Stomach smooth muscle (tissue), 2 donors: ENCODE measurements at regions not wholly inside any gene's neighbourhood (a gene's known extent, or its start where the extent isn't known, plus 50 kb on each side); places are given as distances from the start of the nearest gene placed in this dataset.

Source experiments
- H3K27ac ChIP-seq: one replicate; pipeline ENCODE4 v1.7.0; 2013; ENCODE audit warnings: mild to moderate bottlenecking, low read length, inconsistent platforms
- H3K27me3 ChIP-seq, 2 donors: one replicate each; pipeline ENCODE4 v1.7.0; 2013; ENCODE audit warnings: low read length in 2 of 2; ENCODE audit not compliant: insufficient read depth in 2 of 2, control insufficient read depth in 1 of 2
- H3K36me3 ChIP-seq, 2 donors: one replicate each; pipeline ENCODE4 v1.7.0; 2013; ENCODE audit warnings: low read length in 2 of 2; ENCODE audit not compliant: control insufficient read depth in 2 of 2, insufficient read depth in 2 of 2
- H3K4me1 ChIP-seq: one replicate; pipeline ENCODE4 v1.7.0; 2013; ENCODE audit warnings: low read length; ENCODE audit not compliant: control insufficient read depth, insufficient read depth
- H3K4me3 ChIP-seq, 2 donors: one replicate each; pipeline ENCODE4 v1.7.0; 2013; ENCODE audit warnings: low read length in 2 of 2
- H3K9ac ChIP-seq, 2 donors: one replicate each; pipeline ENCODE4 v1.7.0; 2013; ENCODE audit warnings: low read length in 2 of 2, mild to moderate bottlenecking in 1 of 2
- H3K9me3 ChIP-seq, 2 donors: one replicate each; pipeline ENCODE4 v1.7.0; 2013; ENCODE audit warnings: low read length in 2 of 2; ENCODE audit not compliant: control insufficient read depth in 2 of 2
- donor health status: healthy.
- donor health status: Pancreatic carcinoma.

DNA sequence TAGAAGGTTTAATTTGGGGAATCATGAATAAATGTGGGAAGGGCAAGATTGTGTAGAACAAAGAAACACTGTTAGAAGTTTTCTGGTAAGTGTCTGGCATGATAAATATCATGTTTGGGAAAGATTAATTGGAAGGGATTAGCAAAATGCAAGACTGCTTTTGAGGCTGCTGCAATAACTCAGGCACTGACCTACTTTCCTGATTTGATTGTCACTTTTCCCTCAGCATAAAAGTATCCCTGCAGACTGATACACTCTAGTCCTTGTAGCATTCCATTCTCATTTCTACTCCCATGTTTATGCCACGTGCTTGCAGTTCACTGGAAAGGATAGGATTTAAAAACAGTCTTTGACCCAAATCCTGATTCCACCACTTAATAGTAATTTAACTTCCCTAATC lies 303.3 kb upstream of the SEMA3A start:
- H3K4me3 ChIP-seq: no peak overlapping the region
- no peaks in the 10 kb centered on the region for H3K9me3 ChIP-seq
- H3K4me1 ChIP-seq: no peaks in the 10 kb centered on the region
- no peak overlapping the region for H3K27ac ChIP-seq
- H3K9ac ChIP-seq: no peak overlapping the region
- H3K27me3 ChIP-seq: no peaks in the 10 kb centered on the region
- H3K36me3 ChIP-seq: no peaks in the 10 kb centered on the region

DNA sequence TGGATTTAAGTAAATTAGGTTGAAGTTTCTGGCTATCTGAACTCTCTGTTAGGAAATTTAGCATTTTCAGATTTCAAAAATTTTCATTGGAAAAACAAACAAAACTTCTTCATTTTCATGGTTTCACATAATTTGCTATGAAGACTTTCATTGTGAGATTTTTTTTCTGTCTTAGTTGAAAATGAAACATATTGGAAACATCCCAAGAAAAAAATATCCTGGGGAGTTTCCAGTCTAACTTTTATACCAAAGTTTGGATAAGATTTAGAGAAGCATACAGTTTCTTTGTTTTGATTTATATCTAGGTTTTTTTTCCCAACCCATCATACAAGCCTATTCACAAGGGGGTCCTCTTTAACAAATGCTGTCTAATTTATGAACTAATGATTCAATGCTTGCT lies 300.5 kb upstream of the SEMA3A start:
- Histone ChIP-seq H3K27me3 (no peaks in the 10 kb centered on the region), H3K4me3 (no peak overlapping the region), H3K36me3 (no peaks in the 10 kb centered on the region), H3K9me3 (no peaks in the 10 kb centered on the region), H3K9ac (no peak overlapping the region), H3K4me1 (no peaks in the 10 kb centered on the region), H3K27ac (no peak overlapping the region)

DNA sequence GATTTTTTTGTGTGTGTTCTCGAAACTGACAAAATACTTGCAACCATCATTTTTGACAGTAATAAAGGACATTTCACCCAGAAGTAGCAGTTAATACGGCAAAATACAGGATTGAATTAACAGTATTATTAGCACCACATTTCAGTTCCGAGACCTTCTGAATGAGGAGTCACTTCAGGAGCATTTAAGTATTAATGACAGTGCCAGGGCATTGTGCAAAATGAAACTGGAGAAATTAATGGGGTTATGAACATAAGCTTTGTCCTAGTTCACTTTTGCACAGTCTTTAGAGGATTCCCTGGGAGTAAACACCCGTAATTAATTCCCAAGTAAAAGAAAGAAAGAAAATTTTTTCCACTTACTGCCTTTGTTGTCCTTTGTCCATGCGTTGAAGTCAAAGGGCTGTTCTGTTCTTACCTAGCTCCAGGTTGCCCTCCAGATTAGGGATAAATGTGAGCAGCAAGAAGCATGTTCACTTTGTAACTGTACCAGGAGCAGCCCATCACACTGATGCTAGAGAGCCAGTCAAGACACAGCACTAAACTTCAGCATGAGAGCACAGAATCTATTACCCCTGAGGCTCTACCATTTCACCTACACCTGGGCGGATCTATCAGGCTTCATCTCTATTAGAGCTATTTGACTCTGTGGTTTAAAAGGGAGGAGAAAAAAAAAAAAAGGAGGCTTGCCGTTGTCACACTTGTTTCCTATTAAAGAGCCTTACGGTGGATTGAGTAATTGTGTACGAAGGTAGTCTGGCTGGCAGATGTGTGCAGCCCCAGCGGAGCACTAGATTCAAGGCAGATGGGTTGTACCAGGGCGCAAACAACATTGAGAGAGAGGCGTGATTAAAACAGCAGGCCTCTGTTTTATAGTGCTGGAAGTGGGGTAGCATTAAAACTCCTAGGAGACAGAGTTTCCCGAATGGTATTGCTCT lies 297.8 kb upstream of the SEMA3A start:
- Histone ChIP-seq H3K9ac (no peak overlapping the region), H3K9me3 (no peaks in the 10 kb centered on the region), H3K36me3 (no peaks in the 10 kb centered on the region), H3K4me3 (no peak overlapping the region), H3K27me3 (no peaks in the 10 kb centered on the region), H3K4me1 (no peaks in the 10 kb centered on the region), H3K27ac (no peak overlapping the region)

DNA sequence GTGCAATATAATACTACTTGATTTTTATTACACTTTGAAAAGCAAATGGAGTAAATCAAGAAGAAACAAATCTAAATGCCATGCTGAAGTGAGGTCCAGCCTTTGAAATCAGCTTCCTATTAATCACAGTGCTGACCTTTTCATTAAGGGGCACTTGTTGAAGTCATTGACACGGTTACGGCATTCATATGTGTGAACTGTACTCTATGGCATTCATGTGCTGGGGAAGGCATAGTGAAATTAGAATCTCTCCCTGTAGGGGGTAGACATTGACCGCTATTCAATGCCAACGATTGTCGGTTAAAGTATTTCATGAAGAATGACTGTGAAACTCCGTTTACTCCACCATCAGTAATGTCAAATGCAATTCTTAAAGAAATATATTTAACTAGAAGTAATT lies 296.1 kb upstream of the SEMA3A start:
- Histone ChIP-seq H3K4me1 (no peaks in the 10 kb centered on the region), H3K9me3 (no peaks in the 10 kb centered on the region), H3K4me3 (no peak overlapping the region), H3K9ac (no peak overlapping the region), H3K27me3 (no peaks in the 10 kb centered on the region), H3K36me3 (no peaks in the 10 kb centered on the region), H3K27ac (no peak overlapping the region)

DNA sequence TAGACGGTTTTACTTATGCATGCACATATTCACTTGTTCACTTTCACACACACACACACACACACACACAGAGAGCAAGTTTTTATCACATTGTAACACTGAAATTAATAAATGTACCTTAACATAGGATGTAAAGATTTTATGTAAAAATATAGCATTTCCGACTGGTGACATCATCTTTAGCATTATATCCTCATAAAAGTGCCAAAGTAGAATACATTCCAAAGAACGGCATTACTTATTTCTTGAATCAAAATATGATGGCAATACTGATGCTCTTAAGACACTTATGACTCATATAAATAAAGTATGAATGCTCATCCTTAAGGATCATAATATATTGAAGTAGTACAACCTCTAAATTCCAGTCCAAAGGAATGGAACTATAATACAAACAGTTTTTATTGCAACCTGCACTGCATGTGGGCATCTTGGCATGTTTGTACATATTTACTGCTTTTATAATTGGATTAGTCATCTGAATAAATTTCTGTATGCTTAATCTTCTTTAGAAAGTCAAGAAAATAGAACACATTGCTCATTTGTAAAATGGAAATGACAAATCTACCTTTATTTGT lies 290.0 kb upstream of the SEMA3A start:
- Histone ChIP-seq H3K4me1 (no peaks in the 10 kb centered on the region), H3K9ac (no peak overlapping the region), H3K36me3 (no peaks in the 10 kb centered on the region), H3K27ac (no peak overlapping the region), H3K27me3 (no peaks in the 10 kb centered on the region), H3K9me3 (no peaks in the 10 kb centered on the region), H3K4me3 (no peak overlapping the region)

DNA sequence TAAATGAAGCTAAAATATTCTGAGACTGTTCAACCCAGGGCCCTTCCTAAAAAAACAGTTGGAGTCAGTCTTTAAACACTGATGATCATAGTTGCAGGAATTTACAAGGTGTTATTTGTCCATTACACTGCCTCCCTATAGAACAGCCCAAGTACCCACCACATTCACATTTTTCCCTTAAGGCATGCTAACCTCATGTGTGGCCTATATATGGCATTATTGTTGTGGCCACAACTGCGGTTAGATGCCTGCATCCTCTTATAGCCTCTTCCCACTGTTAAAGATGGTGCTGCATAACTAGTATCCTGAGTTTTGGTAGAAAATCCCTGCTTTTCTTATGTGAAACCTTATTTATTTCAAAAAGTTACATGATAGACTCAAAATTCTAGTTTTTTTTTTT lies 287.9 kb upstream of the SEMA3A start:
- no peaks in the 10 kb centered on the region for H3K4me1 ChIP-seq
- no peaks in the 10 kb centered on the region for H3K27me3 ChIP-seq
- no peak overlapping the region for H3K4me3 ChIP-seq
- no peaks in the 10 kb centered on the region for H3K36me3 ChIP-seq
- no peak overlapping the region for H3K9ac ChIP-seq
- H3K27ac ChIP-seq: no peak overlapping the region
- no peaks in the 10 kb centered on the region for H3K9me3 ChIP-seq

DNA sequence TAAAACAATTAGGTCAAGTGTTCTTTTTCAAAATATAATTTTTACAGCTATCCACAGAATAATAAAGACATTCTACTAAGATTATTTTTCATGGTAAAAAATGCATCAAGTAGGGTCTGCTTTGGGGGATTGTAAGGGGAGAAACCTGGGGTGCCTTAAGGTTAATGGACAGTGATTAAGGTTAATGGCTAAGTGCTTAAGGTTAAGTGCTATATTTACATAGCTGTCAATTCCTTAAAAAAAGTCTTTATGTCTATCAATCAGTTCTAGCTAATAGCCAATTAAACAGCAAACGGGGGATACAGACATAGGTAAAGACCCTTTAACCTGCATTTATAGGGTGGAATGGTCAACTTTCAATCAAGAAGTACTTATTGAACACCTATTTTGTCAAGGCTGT lies 284.5 kb upstream of the SEMA3A start:
- H3K9ac ChIP-seq: no peak overlapping the region
- no peaks in the 10 kb centered on the region for H3K27me3 ChIP-seq
- no peak overlapping the region for H3K27ac ChIP-seq
- no peaks in the 10 kb centered on the region for H3K9me3 ChIP-seq
- H3K4me1 ChIP-seq: no peaks in the 10 kb centered on the region
- H3K4me3 ChIP-seq: no peak overlapping the region
- no peaks in the 10 kb centered on the region for H3K36me3 ChIP-seq

DNA sequence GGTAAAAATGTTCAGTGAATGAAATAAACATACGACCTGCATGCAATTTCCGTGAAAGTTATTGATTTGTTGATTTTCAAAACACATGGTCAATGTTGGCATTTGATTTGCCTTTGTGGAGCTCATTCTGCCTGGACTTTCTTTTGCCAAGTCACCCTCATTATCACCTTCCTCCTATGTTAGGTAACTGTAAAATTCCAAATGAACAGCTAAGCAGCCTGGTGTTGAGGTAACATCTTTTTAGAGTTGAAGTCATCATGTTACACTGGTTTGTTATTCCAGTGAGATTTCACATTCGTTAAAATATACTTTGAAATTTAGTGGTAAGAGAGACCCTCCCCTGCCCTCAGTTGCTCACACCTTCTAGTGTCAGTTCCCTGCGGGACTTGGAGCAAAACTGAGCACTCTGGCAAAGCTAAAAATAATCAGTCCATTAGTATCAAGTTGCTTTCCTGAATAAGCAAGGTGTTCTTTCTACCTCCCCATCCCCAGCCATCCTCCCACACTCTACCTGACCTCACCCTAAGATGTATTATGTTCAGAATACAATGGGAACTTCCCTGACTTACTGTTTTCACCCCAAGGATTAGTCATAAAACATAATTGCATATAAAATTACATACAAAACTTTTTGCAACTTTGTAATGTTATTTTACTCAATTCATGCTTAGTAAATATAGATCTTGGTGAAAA lies 283.3 kb upstream of the SEMA3A start:
- Histone ChIP-seq H3K9me3 (no peaks in the 10 kb centered on the region), H3K4me3 (no peak overlapping the region), H3K4me1 (no peaks in the 10 kb centered on the region), H3K36me3 (no peaks in the 10 kb centered on the region), H3K9ac (no peak overlapping the region), H3K27ac (no peak overlapping the region), H3K27me3 (no peaks in the 10 kb centered on the region)

DNA sequence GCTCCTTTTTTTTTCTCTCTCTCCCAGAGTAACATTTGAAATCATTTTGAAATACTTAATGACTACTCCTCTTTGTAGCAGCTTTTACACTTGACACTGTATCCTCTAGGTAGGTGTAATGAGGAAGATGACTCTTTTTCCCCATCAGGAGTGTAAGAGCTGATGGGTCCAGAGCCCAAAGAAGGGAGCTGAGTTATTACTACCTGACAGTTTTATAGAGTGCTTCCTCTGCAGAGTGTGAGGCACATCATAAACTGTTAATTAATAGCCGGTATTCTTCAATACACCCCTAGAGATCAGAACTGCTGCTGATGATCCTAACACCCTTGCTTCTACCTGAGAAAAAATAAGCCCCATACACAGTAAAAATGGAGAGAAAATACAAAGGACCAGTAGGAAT lies 279.8 kb upstream of the SEMA3A start:
- Histone ChIP-seq H3K36me3 (no peaks in the 10 kb centered on the region), H3K9me3 (no peaks in the 10 kb centered on the region), H3K9ac (no peak overlapping the region), H3K27ac (no peak overlapping the region), H3K27me3 (no peaks in the 10 kb centered on the region), H3K4me1 (no peaks in the 10 kb centered on the region), H3K4me3 (no peak overlapping the region)

DNA sequence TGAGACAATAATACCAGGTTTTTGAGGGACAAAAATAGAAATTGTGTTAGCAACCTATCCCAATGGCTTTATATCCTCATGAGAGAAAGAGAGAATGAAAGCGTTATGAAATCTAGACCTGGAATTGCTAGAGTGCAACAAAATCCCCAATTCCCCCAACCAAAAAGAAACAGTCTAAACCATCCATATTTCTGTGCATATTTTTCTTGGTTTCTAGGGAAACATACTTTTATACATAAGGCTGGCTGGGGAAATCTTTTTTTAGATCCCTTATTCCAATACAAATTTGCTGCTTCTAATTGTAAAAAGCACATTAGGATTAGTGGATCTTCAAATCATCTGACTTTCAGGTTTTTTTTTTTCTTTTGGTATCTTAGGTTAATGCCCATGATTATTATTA lies 277.0 kb upstream of the SEMA3A start:
- Histone ChIP-seq H3K27me3 (no peaks in the 10 kb centered on the region), H3K27ac (no peak overlapping the region), H3K9ac (no peak overlapping the region), H3K9me3 (no peaks in the 10 kb centered on the region), H3K4me1 (no peaks in the 10 kb centered on the region), H3K4me3 (no peak overlapping the region), H3K36me3 (no peaks in the 10 kb centered on the region)

DNA sequence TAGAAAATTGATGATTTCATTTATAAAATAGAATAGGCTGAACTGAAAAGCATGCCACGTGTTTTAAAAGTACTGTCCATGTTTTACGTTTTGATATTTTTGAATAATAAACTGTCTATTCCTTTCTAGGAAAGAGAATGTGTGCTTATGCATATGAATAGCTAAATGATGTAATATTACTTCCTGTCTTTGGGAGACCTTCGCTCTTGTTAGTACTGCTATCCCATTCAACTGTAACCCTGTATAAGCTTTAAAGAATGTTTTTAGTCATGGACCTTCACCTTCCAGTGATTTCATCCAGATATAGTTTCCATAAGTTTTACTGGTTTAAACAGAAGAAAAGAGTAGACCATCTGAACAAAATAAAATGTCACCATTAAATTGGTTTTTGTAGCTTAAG lies 274.4 kb upstream of the SEMA3A start:
- H3K36me3 ChIP-seq: no peaks in the 10 kb centered on the region
- H3K4me1 ChIP-seq: no peaks in the 10 kb centered on the region
- no peak overlapping the region for H3K4me3 ChIP-seq
- H3K27ac ChIP-seq: no peak overlapping the region
- H3K9me3 ChIP-seq: no peaks in the 10 kb centered on the region
- H3K9ac ChIP-seq: no peak overlapping the region
- H3K27me3 ChIP-seq: no peaks in the 10 kb centered on the region
